HG02759 (cell line): ENCODE measurements at regions not wholly inside any gene's neighbourhood (a gene's known extent, or its start where the extent isn't known, plus 50 kb on each side); places are given as distances from the start of the nearest gene placed in this dataset.
"Not testable (repeated sequence)": the region's sequence is repeated elsewhere in the genome, so short reads cannot be mapped to it uniquely, and the experiment has no call there.

Source experiments
- ATAC-seq: cut with Tn5 transposase; IDR thresholded peaks from one replicate; pipeline ENCODE4 v1.9.1; 2021; ENCODE audit warnings: mild to moderate bottlenecking, moderate library complexity; ENCODE audit not compliant: unreplicated experiment

DNA sequence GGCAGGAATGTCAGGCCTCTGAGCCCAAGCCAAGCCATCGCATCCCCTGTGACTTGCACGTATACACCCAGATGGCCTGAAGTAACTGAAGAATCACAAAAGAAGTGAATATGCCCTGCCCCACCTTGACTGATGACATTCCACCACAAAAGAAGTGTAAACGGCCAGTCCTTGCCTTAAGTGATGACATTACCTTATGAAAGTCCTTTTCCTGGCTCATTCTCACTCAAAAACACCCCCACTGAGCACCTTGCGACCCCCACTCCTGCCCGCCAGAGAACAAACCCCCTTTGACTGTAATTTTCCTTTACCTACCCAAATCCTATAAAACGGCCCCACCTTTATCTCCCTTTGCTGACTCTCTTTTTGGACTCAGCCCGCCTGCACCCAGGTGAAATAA lies 185.8 kb upstream of the MEIS1 start:
- ATAC-seq, result not testable (repeated sequence)

DNA sequence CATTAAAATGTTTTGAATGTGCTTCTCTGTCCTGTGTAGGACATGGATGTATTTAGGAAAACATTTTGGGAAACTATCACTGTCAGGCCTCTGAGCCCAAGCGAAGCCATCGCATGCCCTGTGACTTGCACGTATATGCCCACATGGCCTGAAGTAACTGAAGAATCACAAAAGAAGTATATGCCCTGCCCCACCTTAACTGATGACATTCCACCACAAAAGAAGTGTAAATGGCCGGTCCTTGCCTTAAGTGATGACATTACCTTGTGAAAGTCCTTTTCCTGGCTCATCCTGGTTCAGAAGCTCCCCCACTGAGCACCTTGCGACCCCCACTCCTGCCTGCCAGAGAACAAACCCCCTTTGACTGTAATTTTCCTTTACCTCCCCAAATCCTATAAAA lies 191.1 kb upstream of the MEIS1 start:
- not testable (repeated sequence) for ATAC-seq

DNA sequence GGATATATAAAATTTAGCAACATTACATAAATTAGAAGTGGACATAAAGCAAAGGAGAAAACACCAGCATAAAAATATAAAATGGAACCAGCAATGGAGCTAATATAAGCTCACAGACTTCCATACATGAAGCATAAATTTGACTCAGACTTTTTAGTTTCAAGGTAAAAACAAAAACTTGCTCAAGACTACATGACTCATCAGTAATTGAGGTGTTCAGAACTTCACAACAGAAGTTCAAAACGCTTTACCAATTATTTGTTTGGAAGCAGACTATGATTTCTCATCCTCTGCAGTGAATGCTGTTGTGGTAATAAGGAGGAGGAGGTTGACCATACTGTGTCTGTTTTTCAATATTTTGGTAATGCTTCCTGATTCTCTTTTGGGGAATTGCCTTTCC lies 192.0 kb upstream of the MEIS1 start:
- ATAC-seq, result not testable (repeated sequence)

DNA sequence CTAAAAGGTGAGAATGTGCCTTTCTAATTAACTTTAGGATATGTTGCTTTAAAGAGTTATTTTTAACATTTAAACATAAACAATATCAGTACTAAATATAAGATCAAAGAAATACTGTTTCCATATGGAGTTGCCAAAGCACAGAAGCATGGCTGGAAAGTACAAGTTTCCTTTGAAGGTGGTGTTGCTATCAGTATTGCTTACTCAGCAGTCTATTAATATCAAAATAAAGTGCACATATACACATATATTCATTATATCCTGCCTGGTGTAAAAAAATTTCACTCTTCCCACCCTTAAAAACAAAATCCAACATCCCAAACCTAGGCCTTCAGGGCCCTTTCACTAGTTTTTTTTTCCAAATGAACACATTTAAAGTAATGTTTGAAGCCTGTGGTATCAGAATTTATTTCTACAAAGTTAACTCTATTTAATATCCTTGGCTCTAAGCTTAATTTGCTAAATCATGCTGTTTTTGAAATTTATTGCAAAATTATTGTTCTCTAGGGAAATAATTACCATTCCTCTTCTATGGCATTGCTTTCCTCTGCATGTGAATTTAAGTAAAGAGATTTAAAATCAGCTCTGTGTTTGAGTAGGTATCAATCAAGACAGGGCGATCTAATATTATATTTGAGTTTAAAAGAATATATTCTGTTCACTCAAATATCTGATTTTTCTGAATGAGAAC lies 192.7 kb upstream of the MEIS1 start:
- no peak for ATAC-seq

DNA sequence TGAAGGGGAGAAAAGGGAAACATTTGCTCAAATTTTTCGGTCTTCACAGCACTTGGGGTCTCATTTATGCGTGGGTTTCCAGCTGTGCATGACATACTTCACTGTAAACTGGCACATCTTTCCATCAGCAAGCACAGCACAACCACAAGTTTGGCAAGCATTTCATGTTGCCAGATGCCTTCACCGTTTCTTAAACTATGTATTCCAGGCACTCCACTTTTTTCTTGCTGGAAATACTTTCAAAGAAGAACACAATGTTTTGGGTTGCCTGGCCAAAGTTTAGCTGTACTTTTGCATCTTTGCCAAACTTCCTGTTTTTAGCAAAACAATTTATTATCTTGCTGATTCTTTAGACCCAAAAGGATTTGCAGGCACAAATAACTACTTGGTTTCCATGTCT lies 194.6 kb upstream of the MEIS1 start:
- no peak for ATAC-seq

DNA sequence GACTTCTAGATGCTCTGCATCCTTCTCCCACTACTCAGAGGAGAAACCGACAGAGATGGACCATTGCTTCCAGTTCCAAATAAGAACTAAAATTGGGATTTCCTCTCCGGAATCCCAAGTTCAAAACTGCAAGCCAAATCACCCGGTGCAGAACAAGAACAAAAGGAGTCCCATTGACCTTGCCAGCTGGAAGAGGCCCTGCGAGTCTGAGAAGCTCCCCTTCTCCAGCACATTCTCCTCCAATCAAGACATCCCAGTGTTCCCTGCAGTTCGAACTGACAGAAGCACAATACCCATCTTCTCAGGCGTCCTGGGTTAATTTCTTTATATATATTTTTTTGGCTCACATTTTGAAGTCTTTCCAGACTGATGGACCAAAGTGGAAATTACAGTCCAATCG lies 195.3 kb upstream of the MEIS1 start:
- ATAC-seq, result no peak

DNA sequence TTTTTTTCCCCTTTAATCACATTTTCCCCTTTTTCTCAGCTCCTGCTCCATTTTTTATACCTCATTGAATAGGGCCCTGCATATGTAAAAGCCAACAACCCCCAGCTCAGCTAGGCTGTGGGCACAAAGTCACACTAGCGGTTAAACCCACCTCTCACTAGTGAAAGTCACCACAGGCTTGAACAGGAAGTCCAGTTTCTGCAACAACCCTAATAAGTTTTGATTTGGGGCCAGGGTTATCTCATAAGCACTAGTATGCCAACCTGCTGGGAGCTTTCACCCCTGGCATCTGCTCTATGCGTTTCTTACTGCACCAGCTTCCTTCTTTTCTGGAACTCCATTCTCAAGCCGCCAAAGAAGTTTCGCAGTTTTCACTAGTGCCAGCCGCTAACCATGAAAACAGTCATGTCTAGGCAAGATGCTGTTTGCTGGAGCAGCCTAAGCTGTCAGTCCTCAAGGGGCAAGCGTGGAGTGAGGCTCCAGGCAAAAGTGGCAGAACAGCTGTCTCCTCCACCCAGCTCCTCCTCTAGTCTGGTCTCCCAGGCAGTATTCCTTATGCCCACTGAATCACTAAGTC lies 197.0 kb upstream of the MEIS1 start:
- no peak for ATAC-seq

DNA sequence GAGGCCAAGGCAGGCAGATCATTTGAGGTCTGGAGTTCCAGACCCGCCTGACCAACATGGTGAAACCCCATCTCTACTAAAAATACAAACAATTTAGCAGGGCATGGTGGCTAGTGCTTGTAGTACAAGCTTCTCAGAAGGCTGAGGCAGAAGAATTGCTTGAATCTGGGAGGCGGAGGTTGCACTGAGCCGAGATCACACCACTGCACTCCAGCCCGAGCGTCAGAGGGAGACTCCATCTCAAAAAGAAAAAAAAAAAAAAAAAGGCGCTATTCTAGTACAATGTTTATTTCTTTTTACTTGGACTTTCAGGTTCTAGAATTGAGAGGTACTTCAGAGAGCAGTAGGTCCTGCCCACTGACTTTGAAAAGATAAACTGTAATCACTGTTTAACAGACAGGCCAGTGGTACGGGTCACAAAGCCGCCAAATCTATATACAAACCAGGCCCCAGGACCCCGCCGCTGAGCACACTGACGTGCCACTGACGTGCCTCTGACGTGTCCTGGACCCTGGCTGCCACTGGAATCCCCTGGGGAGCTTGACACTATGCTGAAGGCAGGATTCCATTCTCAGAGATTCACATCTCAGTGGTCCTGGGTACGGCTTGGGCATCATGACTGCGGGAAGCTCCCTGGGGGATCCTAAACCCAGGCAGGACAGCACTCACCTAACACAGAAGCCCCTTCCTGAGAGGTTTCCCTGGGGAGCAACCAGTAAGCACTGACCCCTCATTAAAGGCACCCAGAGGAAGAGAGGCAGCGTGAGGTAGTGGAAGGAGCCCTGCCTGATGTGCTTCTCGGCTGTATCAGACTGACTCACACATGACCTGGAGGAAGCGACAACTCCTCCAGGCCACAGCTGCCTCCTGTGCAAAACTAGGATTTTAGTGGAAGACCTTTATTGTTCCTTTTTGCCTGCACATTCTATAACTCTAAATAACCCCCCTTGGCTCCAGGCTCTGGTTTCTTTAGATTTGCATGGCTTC lies 197.8 kb upstream of the MEIS1 start:
- no peak for ATAC-seq

DNA sequence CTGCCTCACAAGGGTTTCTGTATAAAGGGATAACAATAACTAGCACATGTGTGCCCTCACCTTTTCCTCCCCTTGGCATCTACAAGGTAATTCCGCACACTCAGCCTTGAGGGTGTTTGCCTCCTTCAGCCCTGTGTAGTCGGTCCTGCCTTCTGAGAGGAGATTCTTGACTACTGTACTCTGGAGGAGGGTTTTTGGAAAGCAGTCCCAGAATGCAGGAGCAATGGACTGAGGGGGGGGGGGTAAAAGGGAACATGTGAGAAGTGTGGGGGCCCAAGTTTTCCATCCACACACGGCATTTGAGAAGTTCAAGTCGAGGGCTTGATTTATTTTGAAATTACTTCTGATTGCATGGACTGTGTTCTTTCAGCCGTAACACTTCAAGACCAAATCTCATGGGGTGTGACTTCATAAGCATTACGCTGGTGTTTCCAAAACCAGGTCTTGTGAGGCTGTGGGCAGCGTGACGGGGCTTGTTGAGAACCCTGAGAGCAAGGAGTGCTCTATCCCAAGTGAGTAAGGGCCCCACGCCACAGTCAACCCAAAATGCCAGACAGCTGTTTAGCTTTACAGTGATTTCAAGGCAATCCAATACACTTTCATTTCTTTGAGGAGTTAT lies 198.7 kb upstream of the MEIS1 start:
- ATAC-seq, result no peak

DNA sequence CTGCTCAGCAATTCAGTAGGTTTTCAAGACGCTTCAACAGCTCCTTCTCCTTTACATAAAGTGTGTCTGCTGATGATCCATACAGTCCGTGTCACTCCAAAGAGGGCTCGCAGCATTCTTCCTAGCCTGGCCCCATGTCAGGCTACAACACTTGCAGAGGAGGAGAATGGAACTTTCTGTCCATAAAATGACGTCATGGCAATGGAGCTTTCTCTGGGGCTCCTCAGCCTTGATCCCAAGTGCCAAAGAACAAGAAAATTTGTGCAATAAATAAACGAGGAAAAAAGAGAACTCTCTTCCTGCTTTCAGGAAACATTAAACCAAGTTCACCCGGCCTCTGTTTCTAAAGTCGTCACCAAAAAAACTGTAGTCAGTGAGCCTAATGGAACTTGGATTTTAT lies 199.5 kb upstream of the MEIS1 start:
- no peak for ATAC-seq

DNA sequence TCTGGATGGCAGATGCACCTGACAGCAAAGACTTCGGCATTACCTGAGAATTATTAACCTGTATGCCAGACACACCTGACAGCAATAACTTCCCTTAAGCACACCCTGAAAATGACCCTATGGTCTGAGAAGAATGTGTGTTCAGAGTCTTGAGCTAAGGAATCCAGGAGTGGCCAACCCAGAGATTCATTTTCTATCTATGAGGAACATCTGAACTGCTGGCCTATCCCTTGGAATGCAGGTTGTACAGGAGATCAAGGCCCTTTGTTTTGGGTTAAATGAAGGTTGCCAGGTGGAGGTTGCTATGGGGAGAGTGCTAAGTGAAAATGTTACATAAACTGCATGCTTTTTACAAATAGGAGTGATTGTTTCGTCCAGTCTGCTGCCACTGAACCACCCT lies 200.9 kb upstream of the MEIS1 start:
- ATAC-seq, result no peak

DNA sequence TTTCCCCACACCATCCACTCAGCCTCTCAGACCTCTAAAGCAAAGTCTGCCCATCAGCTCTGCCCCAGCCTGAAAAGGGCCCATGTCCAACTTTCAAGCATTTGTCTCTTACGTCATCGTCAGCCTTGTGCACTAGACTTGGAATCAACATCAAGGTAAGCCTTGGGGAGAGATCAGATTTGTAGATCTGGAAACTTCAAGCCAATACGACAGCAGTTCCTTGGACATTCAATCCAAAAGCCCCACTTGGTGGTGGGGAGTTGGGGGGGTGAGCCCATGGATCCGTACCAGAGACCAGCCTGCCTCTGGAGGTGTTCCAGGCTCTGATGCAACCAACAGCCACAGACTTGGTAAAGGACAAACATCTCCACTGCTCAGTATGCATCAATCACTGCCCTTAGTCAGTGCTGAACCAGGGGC lies 206.8 kb upstream of the MEIS1 start:
- ATAC-seq, result no peak

DNA sequence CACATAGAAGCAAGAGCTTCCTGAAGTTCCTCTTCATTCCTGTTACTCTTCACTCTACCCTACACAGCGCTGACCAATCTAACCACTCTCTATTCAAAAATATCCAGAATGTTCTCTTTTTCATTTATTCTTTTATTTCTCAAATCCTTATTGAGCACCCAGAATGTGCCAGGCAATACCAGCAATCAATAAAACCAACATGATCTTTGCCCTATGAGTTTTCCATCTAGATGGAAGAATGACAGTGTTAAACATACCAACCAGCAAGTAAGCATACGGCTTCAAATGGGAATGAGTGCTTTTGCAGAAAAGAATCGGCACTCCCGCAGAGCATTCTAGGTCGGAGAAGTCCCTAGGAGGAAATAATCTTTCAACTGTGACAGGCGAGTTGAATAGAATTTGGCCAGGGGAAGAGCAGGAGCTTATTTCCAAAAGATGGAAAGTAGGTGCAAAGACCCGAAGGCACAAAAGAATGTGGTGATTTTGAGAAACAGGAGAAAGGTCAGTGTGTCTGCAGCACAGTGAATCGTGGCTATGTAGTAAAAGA lies 217.8 kb upstream of the MEIS1 start:
- ATAC-seq, result no peak

DNA sequence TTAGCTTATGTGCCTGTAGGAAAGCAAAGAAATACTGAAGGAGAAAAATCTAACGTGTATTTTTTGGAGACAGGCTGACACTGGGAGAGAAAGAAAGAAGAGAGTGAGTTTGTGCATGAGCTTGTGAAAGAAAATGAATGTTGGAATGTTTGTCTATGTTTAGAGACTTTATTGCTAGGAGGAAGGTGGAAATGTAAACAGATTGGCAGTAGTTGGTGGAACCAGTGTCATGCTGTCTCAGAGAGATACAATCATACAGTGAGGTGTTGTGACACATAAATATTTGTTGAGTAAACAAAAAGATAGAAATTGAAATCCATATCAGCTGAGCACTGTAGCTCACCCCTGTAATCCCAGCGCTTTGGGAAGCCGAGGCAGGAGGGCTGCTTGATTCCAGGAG lies 222.2 kb upstream of the MEIS1 start:
- ATAC-seq, result no peak

DNA sequence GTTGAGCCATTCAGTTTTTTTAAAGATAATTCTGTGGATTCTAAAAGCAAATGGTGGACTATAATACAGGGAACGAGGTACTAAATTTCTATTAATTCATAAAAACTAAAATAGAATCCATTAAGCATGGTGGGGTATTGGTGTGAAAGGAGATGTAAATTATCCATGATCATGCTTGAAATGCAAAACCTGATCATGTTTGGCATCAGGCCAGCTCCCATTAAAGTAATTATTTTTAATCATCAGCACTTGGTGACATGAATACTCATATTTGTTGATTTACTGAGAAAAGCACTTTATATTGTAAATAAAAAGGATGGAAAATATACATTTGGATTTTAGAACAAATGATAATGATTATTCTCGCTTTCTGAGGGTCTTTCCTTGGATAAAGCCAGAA lies 232.3 kb upstream of the MEIS1 start:
- ATAC-seq, result no peak

DNA sequence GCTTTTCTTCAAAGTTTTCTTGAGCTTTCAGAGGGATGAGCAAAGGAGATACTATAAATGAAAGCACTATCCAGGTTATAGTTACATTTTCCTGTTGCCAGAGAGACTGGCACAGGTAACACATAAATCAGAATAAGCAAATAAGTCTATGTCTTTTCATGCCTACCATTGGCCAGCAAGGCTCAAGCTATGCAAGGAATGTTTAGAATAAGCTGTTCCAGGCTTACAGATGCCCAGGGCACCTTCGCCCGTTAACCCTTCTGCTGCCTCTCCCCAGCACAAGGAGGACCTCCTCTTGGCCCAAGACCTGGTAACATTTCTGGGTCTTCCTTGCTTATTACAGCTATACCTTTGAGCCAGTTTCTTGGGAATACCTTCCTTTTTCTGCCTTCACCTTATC lies 233.7 kb upstream of the MEIS1 start:
- ATAC-seq, result no peak

DNA sequence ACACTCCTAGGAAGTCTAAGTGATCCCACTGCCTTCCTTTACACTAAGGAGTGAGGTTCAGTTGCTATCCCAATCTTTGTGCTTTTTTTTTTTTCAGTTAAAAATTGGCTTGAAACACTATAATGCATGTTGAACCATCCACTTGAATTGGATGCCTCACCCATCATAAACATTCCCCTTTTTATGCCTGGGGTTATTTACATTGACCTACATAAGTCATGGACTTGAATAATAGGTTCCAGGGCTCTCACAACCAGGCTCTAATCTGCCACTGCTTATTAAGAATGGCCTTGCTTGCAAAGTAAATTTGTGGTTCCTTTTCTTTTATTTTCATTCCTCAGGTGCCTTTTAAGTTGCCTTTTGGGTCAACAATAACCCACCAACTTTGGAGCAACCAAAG lies 236.1 kb upstream of the MEIS1 start:
- ATAC-seq, result no peak

DNA sequence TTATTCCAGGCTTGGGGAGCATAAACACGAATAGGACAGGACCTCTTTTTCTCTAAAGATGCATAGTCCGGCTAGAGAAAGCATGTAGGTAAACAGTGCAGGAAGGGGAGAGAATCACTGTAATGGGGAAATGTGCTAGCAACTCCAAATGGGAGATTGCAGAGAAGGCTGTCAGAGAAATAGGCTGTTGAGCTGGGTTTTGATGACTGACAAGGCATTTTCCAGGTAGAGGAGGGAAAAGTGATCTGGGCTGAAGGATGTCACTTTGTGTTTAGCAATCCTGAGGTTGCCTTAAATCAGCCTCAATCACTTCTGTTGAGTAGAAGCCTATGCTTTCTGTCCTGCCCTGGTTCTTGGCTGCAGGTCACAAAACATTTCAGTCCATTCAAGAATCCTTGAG lies 242.0 kb upstream of the MEIS1 start:
- no peak for ATAC-seq

DNA sequence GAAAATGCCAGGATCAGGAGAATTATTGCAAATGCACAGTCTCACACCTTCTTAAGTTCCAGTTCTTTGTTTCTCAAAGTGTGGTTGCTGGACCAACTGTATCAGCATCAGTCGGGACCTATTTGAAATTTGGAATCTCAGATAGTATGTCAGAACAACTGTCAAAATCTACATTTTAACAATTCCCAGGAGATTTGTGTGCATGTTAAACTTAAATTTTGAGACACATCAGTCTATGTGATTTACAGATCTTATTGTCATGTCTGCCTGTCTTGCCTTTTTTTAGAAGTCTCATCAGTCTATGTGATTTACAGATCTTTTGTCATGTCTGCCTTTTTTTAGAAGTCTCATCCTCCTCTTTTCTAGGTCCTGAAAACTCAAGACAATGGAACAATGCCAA lies 243.6 kb upstream of the MEIS1 start:
- ATAC-seq, result no peak

DNA sequence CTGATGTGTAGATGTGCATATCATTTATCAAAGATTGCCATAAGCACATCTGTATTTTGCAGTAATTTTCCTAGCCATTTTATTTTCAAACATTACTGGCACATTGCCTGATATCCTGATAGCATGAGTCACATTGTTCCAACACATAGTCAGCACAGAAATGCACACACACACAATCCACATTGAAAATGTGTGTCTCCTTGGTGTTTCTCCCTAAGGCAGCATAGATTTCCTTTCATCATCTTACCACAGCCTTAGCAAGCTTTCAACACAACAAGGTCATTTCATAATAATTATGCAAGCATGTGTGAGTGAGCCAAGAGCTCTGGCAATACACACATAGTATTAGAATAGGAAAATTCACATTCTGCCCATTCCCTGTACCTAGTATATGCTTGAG lies 245.4 kb upstream of the MEIS1 start:
- ATAC-seq, result no peak

DNA sequence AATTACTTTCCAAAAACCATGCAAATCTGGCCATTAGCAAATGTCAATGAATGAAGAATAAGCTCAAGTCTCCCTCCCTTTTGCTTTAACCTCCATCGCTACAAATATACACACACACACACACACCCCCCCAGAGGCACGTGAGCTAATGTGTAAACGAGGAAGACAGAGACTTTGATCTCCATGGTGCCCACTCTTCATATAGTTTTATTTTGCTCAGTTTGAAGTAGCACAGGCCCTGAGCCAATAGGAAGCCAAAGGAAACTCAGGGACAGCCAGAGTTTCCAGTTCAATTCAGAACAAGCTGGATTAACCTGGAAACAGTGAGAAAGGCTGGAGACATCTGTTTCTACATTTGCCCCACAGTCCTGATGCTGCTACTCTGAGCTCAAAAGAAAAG lies 248.4 kb upstream of the MEIS1 start:
- ATAC-seq, result no peak
